ENCODE measurements at regions not wholly inside any gene's neighbourhood (a gene's known extent, or its start where the extent isn't known, plus 50 kb on each side); places are given as distances from the start of the nearest gene placed in this dataset.

DNA sequence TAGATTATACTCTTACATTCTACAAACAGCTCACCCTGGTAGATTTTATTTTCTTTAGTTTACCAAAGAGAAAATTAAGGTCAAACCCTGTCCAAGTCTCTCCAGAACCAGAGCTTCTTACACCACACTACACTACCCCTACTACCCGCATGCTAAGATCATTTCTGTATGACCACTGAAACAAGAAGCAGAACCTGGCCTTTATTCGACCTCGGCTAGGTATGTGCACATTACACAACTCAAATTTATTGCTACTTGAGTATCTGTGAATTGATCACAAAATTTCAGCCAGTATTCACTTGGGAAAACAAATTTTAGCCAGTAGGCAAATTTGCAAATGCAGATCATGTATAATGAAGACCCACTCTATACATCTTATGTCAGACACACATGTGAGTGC lies 2437.0 kb downstream of the PCDH9 start:
- TF ChIP-seq POLR2A (IDR thresholded peaks at IDR 0.05) (no peak), CTCF (IDR thresholded peaks at IDR 0.05) (no peak)

All from ovary (tissue), 3 donors.